Gastroesophageal sphincter (tissue), 4 donors: ENCODE measurements at regions not wholly inside any gene's neighbourhood (a gene's known extent, or its start where the extent isn't known, plus 50 kb on each side); places are given as distances from the start of the nearest gene placed in this dataset.

Source experiments
- ATAC-seq: fragments of 150-250 bp; one replicate; pipeline ENCODE4 v1.9.1; 2016; ENCODE audit warnings: mild to moderate bottlenecking, moderate library complexity
- H3K27ac ChIP-seq, 4 donors: fragments of 200-600 bp; sonication (generic) in 3 of 4; 1 replicate in 3 of 4; 2 replicates in 1 of 4; pipeline ENCODE4 v1.5.1; 2016 to 2019
- H3K27me3 ChIP-seq: fragments of 200-600 bp; sonication (generic); one replicate; pipeline ENCODE4 v1.5.1; 2019
- H3K36me3 ChIP-seq, 2 donors: fragments of 200-600 bp; sonication (generic); one replicate each; pipeline ENCODE4 v1.5.1; 2019; ENCODE audit warnings: control low read depth in 1 of 2
- H3K4me1 ChIP-seq, 3 donors: fragments of 200-600 bp; sonication (generic); 1 replicate in 2 of 3; 2 replicates in 1 of 3; pipeline ENCODE4 v1.5.1; 2016 to 2019; ENCODE audit warnings: control low read depth in 2 of 3
- H3K4me3 ChIP-seq, 2 donors: fragments of 200-600 bp; sonication (generic); one replicate each; pipeline ENCODE4 v1.5.1; 2019; ENCODE audit warnings: mild to moderate bottlenecking in 1 of 2, moderate library complexity in 1 of 2
- H3K9me3 ChIP-seq, 3 donors: fragments of 200-600 bp; sonication (generic); one replicate each; pipeline ENCODE4 v1.5.1; 2017 to 2019; ENCODE audit warnings: control low read depth in 2 of 3
- CTCF ChIP-seq, 4 experiments: fragments of 200-600 bp in 2 of 4; fragments of 450-650 bp in 2 of 4; sonication (generic) in 1 of 4; IDR thresholded peaks; one replicate each; pipeline ENCODE4 v1.5.1; 2017 to 2019; ENCODE audit warnings: antibody characterized with exemption in 4 of 4, mild to moderate bottlenecking in 2 of 4, moderate library complexity in 2 of 4
- EP300 ChIP-seq: sonication (generic); formaldehyde crosslinking; IDR thresholded peaks from one replicate; pipeline ENCODE4 v1.6.1; 2017; ENCODE audit warnings: antibody characterized with exemption, mild to moderate bottlenecking
- POLR2A ChIP-seq, 2 donors: fragments of 450-650 bp; IDR thresholded peaks; one replicate each; pipeline ENCODE4 v1.6.1; 2017; ENCODE audit warnings: antibody characterized with exemption in 2 of 2, mild to moderate bottlenecking in 2 of 2, moderate library complexity in 1 of 2
- POLR2AphosphoS5 ChIP-seq: sonication (generic); formaldehyde crosslinking; IDR thresholded peaks from one replicate; pipeline ENCODE4 v1.6.1; 2017; ENCODE audit warnings: antibody characterized with exemption
- WGBS, 2 donors: methylation state at CpG; one replicate each; pipeline ENCODE4 v1.1.5; 2018; ENCODE audit warnings: low coverage in 1 of 2; 5-methylcytosine and 5-hydroxymethylcytosine counted together

DNA sequence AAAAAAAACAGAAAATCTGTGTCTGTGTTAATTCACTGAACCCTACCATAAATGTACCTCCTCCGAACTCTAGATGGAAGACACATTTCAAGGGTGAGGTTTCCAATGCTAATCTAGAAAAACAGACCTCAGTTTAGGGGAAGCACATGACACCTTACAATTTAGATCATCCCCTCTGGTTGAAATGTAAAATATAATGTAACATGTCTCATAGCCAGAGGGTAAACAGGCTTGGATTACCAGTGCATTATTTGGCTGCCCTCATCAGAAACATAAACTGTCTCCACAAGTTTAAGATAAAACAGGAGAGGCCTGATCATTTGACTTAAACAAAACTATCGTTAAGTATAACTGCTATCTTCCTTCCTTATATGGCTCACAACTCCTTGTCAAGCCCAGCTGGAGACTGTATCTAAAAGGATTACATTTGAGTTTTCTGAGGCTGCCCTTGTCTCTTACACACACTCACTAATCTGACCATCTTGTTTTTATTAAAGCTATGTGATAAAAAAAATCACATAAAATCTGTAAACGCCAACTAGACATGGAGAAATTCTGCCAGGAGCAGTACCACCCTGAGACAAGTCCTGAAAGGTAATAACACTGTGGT lies 105.7 kb downstream of the LURAP1L start:
- no peak for ATAC-seq
- WGBS, 2 donors: 29 to 56% methylated on average over 3 of the region's 3 CpGs
- Histone ChIP-seq H3K27me3 (no peaks in the 10 kb centered on the region), H3K9me3 (no peaks in the 10 kb centered on the region), H3K4me3 (no peak overlapping the region), H3K4me1 (peaks cover 7 to 38% (median 8%) of the 10 kb centered on the region in 3 donors), H3K36me3 (no peaks in the 10 kb centered on the region), H3K27ac (peak overlapping the region in 1 of 4 donors; percentile 26)
- no peak for TF ChIP-seq CTCF (IDR thresholded peaks at IDR 0.05)
- TF ChIP-seq POLR2A (IDR thresholded peaks at IDR 0.05): no peak
- TF ChIP-seq POLR2AphosphoS5: no peak
- TF ChIP-seq EP300: no peak

DNA sequence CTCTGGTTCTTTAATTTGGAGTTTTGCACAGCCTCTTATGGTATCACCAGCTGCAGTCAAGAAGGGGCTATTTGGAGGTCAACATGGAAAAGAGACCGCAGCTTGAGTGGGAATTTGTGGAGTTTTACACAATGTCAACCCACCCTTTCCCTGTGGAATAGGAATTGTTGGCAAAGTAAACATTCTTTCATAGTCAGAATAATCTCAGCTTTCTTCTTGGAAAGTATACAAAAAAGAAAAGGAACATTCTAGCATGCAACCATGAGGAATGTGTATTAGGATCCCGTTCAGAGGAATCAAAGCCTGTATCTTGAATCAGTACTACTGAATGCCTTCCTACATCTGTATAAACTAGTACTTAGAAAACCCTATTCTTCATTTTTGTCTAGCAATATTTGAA lies 107.6 kb downstream of the LURAP1L start:
- H3K4me1 ChIP-seq: peaks cover 7 to 38% (median 8%) of the 10 kb centered on the region in 3 donors
- H3K9me3 ChIP-seq: no peaks in the 10 kb centered on the region
- H3K27ac ChIP-seq: peak overlapping the region in 3 of 4 donors; percentile 47 to 68 (median 63)
- 0 to 27% methylated on average over 2 of the region's 2 CpGs for WGBS, 2 donors
- TF ChIP-seq CTCF (IDR thresholded peaks at IDR 0.05) (no peak), POLR2AphosphoS5 (no peak), EP300 (no peak), POLR2A (IDR thresholded peaks at IDR 0.05) (no peak)
- H3K4me3 ChIP-seq: no peak overlapping the region
- no peaks in the 10 kb centered on the region for H3K36me3 ChIP-seq
- peak; percentile 74 for ATAC-seq
- H3K27me3 ChIP-seq: no peaks in the 10 kb centered on the region

DNA sequence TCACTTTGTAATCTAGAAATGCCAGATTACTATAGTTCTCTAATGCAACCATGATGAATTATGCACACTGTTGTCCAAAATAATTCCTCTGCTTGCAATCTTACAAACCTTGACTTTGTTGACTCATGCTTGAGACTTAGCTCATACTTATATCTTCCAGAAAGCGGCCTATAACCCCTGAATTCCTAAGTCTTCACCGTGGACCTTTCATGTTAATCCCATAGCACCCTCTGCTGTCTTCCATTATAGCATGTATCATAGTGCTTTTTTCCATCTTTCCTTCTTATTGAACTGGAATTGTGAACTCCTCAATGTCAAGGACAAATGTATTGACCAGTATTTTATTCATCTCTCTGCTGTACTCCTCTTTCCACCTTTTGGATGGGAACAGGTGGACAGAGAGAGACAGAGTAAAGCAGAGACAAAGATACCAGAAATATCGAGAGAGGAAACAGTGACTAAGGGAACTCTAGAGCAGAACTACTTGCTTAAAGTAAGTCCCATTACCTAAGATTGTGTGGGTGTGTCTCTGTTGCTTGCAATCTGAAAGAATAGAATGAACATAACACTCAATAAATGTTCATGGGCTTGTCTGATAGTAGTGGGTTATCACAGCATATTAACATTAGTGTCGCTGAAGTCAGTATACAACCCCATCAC lies 110.0 kb downstream of the LURAP1L start:
- WGBS, 2 donors: 41 to 51% methylated on average over 4 of the region's 4 CpGs
- Histone ChIP-seq H3K9me3 (no peaks in the 10 kb centered on the region), H3K4me3 (no peak overlapping the region), H3K36me3 (no peaks in the 10 kb centered on the region), H3K27ac (no peak overlapping the region), H3K27me3 (no peaks in the 10 kb centered on the region), H3K4me1 (peaks cover 7 to 38% (median 8%) of the 10 kb centered on the region in 3 donors)
- ATAC-seq: peak; percentile 61
- no peak for TF ChIP-seq POLR2A (IDR thresholded peaks at IDR 0.05)
- TF ChIP-seq CTCF (IDR thresholded peaks at IDR 0.05): peak; percentile 28 to 72 (median 60)
- TF ChIP-seq POLR2AphosphoS5: no peak
- no peak for TF ChIP-seq EP300

DNA sequence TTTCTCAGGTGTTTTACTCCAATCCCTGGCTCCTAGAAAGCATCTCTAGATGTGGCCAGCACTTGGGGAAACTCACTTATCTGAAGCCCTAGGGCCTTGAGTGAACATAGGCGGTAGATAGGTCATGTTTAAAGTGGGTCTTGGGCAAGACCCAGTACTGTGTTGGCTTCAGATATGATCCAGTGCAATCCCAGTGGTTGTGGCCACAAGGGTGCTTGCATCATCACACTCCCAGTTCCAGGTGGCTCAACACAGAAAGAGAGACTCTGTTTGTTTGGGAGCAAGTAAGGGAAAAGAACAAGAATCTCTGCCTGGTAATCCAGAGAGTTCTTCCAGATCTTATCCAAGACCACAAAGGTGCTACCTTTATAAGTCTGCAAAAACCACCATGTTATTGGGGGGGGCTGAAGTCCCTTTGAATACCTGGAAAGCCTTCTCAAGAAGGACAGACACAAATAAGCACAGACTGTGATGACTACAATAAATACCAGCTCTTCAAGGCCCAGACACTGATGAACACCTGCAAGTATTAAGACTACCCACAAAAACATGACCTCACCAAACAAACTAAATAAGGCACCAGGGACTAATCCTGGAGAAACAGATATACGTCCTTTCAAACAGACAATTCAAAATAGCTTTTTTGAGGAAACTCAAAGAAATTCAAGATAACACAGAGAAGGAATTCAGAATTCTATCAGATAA lies 114.7 kb downstream of the LURAP1L start:
- 83 to 100% methylated on average over 2 of the region's 2 CpGs for WGBS, 2 donors
- Histone ChIP-seq H3K27me3 (no peaks in the 10 kb centered on the region), H3K36me3 (no peaks in the 10 kb centered on the region), H3K4me3 (no peak overlapping the region), H3K9me3 (peaks cover 0 to 6% (median 0%) of the 10 kb centered on the region in 3 donors), H3K4me1 (peaks cover 0 to 4% (median 0%) of the 10 kb centered on the region in 3 donors), H3K27ac (no peak overlapping the region)
- ATAC-seq: no peak
- TF ChIP-seq CTCF (IDR thresholded peaks at IDR 0.05): no peak
- TF ChIP-seq EP300: no peak
- no peak for TF ChIP-seq POLR2AphosphoS5
- no peak for TF ChIP-seq POLR2A (IDR thresholded peaks at IDR 0.05)
